ENCODE measurements at regions not wholly inside any gene's neighbourhood (a gene's known extent, or its start where the extent isn't known, plus 50 kb on each side); places are given as distances from the start of the nearest gene placed in this dataset.

DNA sequence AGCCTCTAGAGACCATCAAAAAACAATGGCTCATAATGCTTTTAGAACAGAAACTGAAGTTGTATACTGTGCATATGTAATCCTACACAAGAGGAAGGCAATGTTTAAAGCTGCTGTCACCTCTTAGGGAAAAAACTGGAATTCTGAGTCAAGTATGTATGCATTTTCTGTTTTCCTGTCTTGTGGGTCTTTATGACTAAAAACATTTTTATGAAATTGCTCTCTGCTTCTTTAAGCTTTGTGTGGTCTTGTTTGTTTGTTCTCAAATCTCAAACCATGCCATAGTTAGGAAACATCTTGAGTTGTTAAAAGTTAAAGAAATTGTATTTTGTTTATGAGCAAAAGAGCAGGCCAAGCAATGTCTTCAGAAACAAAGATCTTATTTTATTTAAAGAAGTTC is 80.9 kb upstream of the SOX2 start:
- no peak for DNase-seq (ENCODE audit: low read depth)
- H3K27me3 ChIP-seq (ENCODE audit: control insufficient read depth, insufficient read depth, low read length) = no peaks in the 10 kb centered on the region
- H3K36me3 ChIP-seq (ENCODE audit: control insufficient read depth, insufficient read depth, low read length) = no peaks in the 10 kb centered on the region
- H3K4me3 ChIP-seq (ENCODE audit: low read depth, low read length) = no peak overlapping the region
- TF ChIP-seq, protein P1, sequence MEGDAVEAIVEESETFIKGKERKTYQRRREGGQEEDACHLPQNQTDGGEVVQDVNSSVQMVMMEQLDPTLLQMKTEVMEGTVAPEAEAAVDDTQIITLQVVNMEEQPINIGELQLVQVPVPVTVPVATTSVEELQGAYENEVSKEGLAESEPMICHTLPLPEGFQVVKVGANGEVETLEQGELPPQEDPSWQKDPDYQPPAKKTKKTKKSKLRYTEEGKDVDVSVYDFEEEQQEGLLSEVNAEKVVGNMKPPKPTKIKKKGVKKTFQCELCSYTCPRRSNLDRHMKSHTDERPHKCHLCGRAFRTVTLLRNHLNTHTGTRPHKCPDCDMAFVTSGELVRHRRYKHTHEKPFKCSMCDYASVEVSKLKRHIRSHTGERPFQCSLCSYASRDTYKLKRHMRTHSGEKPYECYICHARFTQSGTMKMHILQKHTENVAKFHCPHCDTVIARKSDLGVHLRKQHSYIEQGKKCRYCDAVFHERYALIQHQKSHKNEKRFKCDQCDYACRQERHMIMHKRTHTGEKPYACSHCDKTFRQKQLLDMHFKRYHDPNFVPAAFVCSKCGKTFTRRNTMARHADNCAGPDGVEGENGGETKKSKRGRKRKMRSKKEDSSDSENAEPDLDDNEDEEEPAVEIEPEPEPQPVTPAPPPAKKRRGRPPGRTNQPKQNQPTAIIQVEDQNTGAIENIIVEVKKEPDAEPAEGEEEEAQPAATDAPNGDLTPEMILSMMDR (IDR thresholded peaks at IDR 0.05; ENCODE audit: insufficient read depth, low read length, poor library complexity, severe bottlenecking) = no peak

DNA sequence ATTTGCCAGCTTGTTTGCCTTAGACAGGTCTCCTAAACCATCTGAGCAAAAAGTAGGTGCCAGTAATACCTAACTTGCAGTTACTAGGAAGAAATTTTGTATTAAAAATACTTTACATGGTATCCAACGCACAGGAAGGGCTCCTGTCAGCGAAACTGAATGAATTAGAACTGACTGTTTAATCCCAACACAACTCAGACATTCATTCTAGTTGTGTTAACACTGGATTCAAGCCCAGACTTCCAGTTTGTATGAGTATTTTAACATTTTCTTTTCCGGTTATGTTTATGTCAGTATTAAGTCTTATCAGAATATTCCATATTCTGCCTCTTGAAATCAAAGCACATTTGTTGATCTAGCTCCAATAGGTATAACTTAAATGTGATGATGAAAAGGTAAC is 82.0 kb upstream of the SOX2 start:
- Histone ChIP-seq H3K36me3 (ENCODE audit: control insufficient read depth, insufficient read depth, low read length) (no peaks in the 10 kb centered on the region), H3K27me3 (ENCODE audit: control insufficient read depth, insufficient read depth, low read length) (no peaks in the 10 kb centered on the region), H3K4me3 (ENCODE audit: low read depth, low read length) (no peak overlapping the region)
- TF ChIP-seq, protein P1 (IDR thresholded peaks at IDR 0.05; ENCODE audit: insufficient read depth, low read length, poor library complexity, severe bottlenecking) = no peak
- DNase-seq (ENCODE audit: low read depth) = no peak

DNA sequence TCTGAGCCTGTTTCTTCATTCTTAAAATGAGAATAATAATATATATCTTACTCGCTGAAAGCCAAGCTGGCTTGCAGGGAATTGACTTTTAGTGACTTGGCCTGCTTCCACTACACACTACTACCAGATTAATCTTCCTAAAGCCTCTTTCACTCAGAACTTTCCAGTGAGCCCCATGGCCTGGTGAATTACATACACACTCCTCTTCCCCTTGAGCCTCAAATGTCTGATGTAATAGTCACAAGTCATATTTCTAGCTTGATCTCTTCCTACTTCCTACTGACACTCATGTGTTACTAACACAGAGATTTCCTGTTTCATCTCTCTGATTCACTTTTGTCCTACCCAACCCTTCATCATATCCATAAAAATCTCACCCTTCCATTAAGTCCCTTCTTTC is 82.7 kb upstream of the SOX2 start:
- H3K27me3 ChIP-seq (ENCODE audit: control insufficient read depth, insufficient read depth, low read length) = no peaks in the 10 kb centered on the region
- no peak for DNase-seq (ENCODE audit: low read depth)
- no peak overlapping the region for H3K4me3 ChIP-seq (ENCODE audit: low read depth, low read length)
- TF ChIP-seq, protein P1 (IDR thresholded peaks at IDR 0.05; ENCODE audit: insufficient read depth, low read length, poor library complexity, severe bottlenecking) = no peak
- no peaks in the 10 kb centered on the region for H3K36me3 ChIP-seq (ENCODE audit: control insufficient read depth, insufficient read depth, low read length)

DNA sequence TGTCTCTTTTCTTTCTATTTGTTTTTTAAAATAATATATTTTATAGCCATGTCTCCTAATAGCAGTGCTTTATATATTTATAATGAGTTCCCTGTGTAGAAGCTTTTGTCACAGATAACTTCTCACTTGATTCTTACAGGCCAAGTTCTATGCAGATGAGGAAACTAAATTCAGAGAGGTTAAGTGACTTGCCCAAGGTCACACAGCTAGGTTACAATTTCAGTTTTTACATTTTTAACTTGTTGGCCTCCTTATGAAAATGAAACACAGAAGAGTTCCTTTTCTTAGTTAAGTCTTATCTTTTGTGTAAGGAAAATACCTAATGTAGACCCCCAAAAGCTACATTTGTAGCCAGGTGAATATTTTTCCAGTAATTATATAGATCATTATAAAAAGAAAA is 83.3 kb upstream of the SOX2 start:
- TF ChIP-seq, protein P1 (IDR thresholded peaks at IDR 0.05; ENCODE audit: insufficient read depth, low read length, poor library complexity, severe bottlenecking) = no peak
- no peak overlapping the region for H3K4me3 ChIP-seq (ENCODE audit: low read depth, low read length)
- no peaks in the 10 kb centered on the region for H3K36me3 ChIP-seq (ENCODE audit: control insufficient read depth, insufficient read depth, low read length)
- no peak for DNase-seq (ENCODE audit: low read depth)
- H3K27me3 ChIP-seq (ENCODE audit: control insufficient read depth, insufficient read depth, low read length) = no peaks in the 10 kb centered on the region

DNA sequence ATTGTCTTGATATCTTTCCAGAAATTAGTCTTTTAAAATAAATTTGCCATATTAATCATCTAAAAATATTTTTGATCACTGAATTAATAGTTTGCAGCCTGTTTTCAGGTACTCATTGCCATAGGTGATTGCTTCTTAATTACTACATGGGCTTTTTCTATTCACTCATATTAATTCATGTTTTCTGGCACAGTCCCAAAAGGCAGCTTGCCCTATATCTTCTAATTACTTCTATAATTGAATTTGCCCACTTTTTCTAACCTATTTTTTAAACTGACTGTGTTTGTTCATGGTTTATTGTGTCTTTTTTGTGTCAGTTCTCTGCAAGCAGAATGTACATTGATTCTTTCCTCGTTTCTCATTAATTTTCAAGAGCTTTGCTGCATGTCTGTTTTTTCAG is 85.7 kb upstream of the SOX2 start:
- DNase-seq (ENCODE audit: low read depth) = no peak
- Histone ChIP-seq H3K27me3 (ENCODE audit: control insufficient read depth, insufficient read depth, low read length) (no peaks in the 10 kb centered on the region), H3K36me3 (ENCODE audit: control insufficient read depth, insufficient read depth, low read length) (no peaks in the 10 kb centered on the region), H3K4me3 (ENCODE audit: low read depth, low read length) (no peak overlapping the region)
- TF ChIP-seq, protein P1 (IDR thresholded peaks at IDR 0.05; ENCODE audit: insufficient read depth, low read length, poor library complexity, severe bottlenecking) = no peak

DNA sequence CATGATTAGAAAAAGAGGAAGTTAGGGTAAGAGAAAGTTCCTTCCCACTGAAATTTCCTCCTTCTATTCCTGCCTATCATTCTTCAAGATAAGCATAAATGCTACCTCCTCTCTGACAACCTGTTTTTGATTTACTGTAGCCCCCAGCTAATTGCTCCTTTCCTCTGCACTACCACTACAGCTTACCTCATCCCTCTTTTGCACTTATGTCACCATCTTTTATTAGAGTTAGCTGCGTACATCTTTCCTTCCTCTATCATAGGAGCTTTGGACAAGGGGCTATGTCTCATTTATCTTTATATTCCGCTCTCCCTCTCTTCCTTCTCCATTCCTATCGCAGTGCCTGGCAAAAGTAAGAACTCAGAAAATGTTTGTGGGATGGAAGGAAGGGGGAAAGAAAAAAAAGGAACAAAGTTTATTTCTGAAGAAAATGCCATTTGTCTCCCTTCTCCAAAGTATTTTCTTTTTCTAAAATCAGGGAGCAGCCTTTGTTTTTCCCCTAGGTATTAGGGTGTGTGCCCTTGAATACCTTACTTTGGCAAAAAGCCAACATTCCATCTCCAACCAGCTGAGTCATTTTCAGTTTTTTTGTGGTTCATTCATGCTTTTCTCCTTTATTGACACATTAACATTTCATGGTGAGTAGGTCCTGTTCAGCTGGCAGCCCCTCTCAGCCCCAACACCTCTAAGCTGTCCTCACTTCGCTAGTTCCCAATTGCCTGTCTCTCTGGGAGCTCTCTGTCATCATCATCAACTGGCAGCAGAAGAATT is 87.6 kb upstream of the SOX2 start:
- TF ChIP-seq, protein P1 (IDR thresholded peaks at IDR 0.05; ENCODE audit: insufficient read depth, low read length, poor library complexity, severe bottlenecking) = no peak
- Histone ChIP-seq H3K27me3 (ENCODE audit: control insufficient read depth, insufficient read depth, low read length) (no peaks in the 10 kb centered on the region), H3K4me3 (ENCODE audit: low read depth, low read length) (no peak overlapping the region), H3K36me3 (ENCODE audit: control insufficient read depth, insufficient read depth, low read length) (no peaks in the 10 kb centered on the region)
- DNase-seq (ENCODE audit: low read depth) = peak; percentile 56

Data from kidney epithelial cell (primary cell).